GM21423 (cell line): ENCODE measurements at regions not wholly inside any gene's neighbourhood (a gene's known extent, or its start where the extent isn't known, plus 50 kb on each side); places are given as distances from the start of the nearest gene placed in this dataset.

ENCODE experiments used
- ATAC-seq: cut with Tn5 transposase; IDR thresholded peaks from one replicate; pipeline ENCODE4 v1.9.1; 2021; ENCODE audit warnings: mild to moderate bottlenecking, moderate library complexity; ENCODE audit not compliant: unreplicated experiment

- no peak for ATAC-seq
These were observed 57.6 kb downstream of the TENT5A start for GRCh38 chr6:81694855-81695254.

GRCh38 chr6:81694207-81694606, 58.3 kb downstream of the TENT5A start:
- no peak for ATAC-seq

- no peak for ATAC-seq
These were observed 59.2 kb downstream of the TENT5A start for GRCh38 chr6:81693266-81693665.

DNA sequence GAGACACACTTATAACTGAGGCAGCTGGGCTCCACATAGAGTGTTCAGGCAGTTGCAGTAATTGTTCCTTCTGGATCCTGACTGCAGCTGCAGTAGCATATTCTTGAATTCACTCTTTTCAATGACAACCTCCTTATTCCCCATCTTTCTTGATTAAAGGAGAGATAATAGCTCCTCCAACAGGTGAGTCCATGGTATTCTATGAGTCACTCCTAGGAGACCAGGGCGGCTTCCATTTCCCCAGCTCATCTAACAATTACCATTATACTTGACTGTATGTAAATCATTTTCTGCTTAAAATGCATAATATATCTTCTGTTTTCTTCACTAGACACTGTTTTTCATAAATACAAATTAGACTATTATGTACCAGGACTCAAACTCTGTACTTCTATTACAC, 62.4 kb downstream of the TENT5A start:
- ATAC-seq = no peak

GRCh38 chr6:81689580-81689979, 62.9 kb downstream of the TENT5A start:
- no peak for ATAC-seq

GRCh38 chr6:81683912-81684311, 68.6 kb downstream of the TENT5A start:
- no peak for ATAC-seq

DNA sequence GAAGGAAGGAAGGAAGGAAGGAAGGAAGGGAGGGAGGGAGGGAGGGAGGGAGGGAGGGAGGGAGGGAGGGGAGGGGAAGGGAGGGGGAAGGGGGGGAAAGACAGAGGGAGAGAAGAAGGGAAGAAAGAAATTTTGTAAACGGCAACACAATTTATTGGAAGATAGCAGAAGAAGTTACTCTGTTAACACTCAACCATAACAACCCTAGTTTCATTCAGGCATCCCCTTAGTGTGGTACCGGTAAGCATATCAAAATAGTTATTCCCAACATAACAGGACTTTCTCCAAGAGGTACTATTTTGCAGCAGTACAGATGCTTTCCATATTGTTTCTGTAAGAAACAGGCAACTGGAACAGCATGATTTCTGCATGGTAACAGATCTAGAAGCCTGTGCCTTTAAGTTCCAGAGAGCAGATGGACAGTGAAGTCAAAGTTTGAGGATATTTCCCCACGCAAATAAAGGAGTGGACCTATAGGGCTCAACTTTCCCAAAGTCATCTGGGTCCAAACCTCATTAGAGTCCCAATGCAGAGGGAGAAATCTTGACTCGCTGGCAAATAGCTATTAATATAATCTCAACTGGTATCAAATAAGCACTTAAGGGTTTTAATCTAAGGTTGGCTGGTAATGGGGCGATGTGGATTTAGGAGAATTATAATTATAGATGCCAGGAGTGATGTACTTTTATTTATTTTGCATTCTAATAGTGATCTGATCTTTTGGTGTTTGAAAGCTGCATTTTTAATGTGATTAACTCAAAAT, 69.4 kb downstream of the TENT5A start:
- ATAC-seq = no peak

DNA sequence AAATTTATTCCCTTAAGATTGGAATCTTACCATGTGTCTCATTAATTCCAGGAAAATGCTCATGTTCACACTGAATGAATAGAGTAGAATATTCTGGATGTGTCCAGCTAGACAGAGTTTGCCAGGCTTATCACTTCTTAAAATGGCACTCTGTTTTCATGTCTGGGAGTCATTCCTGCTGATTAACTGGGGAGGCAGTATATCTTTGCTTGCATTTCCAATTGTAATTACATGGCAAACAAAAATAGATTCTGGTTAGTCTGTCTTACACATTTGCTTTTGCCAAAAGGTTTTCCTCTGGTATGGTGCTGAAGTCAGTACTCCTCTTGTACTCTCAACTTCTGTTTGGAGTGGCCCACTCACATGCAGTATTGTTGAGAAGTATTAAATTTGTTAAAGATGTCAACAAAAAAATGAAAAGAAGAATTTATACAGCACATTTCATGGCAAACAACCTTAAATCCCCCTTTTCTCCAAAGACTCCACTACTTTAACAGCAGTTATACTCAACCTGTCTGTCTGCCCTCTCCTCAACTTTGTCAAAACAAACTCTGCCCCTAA, 70.2 kb downstream of the TENT5A start:
- no peak for ATAC-seq

DNA sequence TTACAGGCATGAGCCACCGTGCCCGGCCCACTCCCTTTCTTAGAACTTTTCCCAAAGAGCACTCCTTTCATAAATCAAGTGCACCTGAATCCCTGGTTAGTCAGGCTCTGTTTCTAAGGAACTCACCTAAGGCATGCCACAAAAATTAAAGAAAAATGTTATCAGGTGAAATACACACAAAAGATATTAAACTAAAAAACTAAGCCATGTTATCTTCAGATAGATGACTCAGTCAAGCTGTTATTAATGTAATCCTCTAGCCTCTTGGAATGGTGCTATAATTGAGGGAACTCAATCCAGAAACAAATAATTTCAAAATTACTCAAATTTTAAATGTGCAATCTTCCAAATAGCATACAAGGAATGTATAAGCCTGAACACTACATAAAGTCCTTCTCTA, 83.0 kb downstream of the TENT5A start:
- no peak for ATAC-seq

DNA sequence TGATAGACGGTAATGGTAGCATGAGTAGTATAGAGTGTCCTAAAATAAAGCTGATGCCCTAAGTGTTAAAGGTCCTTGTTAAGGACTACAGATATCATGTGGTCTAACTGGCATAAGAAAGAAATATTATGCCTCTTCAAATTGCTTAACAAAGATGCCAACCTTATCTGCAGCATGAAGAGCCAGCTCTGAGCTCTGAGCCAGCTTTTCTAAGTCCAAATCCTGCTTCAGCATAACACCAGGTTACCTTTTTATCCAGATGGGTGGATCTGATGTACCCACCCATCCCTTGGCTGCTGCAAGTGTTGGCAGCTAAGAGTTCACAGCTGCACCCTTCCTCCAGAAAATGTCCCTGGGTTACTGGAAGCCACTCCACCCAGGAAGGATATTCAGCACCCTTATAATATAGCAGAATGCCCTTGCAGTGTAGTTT, 83.8 kb downstream of the TENT5A start:
- ATAC-seq = no peak

GRCh38 chr6:81666481-81666880, 86.0 kb downstream of the TENT5A start:
- ATAC-seq = no peak

- ATAC-seq = no peak
These were observed 96.2 kb downstream of the TENT5A start for GRCh38 chr6:81656231-81656630.

- ATAC-seq = no peak
These were observed 96.8 kb downstream of the TENT5A start for GRCh38 chr6:81655696-81656095.

- no peak for ATAC-seq
These were observed 104.0 kb downstream of the TENT5A start for GRCh38 chr6:81648502-81648901.

DNA sequence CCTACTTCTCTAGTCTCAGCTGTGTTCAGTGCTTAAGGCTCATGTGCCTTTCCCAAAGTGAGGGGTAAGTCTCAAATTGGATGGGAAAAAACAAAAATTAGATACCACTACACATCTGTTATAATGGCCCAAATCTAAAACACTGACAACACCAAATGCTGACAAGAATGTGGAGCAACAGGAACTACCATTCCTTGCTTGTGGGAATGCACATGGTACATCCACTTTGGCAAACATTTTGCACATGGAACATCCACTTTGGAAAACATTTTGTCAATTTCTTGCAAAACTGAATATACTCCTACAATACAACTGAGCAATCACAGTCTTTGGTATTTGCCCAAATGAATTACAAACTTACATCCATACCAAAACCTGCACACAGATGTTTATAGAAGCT, 109.3 kb downstream of the TENT5A start:
- no peak for ATAC-seq

- no peak for ATAC-seq
These were observed 111.6 kb downstream of the TENT5A start for GRCh38 chr6:81640891-81641290.

DNA sequence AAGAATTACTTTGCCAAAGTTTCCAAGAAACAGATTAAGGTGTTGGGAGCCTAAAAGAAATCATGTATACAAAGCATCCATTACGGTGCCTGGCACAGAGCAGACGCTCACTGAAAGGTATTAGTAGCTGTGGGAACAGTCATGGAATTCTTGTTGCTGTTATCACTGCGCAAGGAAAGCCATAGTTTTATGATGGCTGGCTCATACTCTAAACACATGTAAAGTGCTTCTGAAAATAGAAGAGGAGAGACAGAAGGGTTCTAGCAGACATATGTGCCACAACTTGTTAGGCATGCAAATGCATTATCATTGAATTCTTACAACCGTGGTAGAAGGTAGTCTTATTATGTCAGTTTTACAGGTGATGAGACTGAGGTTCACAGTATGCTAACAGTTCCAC, 112.4 kb downstream of the TENT5A start:
- no peak for ATAC-seq

DNA sequence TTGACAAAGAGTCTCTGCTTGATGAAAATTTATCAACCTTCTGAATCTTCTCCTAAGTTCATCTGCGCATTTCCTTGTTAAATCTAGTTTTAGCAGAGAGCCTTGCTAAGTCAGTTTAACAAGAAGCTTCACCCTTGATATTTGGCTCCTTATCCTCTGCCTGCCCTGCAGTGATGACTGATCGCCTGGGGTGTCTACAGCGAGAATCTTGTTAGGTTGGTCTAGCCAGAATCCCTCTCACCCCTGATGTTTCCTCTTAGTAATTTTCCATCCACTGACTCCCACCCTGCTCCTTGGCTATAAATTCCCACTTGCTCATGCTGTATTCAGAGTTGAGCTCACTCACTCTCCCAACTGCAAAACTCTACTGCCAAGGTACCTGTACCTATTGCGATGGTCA, 114.1 kb downstream of the TENT5A start:
- no peak for ATAC-seq

- ATAC-seq = no peak
These were observed 115.4 kb downstream of the TENT5A start for GRCh38 chr6:81636930-81637568.

DNA sequence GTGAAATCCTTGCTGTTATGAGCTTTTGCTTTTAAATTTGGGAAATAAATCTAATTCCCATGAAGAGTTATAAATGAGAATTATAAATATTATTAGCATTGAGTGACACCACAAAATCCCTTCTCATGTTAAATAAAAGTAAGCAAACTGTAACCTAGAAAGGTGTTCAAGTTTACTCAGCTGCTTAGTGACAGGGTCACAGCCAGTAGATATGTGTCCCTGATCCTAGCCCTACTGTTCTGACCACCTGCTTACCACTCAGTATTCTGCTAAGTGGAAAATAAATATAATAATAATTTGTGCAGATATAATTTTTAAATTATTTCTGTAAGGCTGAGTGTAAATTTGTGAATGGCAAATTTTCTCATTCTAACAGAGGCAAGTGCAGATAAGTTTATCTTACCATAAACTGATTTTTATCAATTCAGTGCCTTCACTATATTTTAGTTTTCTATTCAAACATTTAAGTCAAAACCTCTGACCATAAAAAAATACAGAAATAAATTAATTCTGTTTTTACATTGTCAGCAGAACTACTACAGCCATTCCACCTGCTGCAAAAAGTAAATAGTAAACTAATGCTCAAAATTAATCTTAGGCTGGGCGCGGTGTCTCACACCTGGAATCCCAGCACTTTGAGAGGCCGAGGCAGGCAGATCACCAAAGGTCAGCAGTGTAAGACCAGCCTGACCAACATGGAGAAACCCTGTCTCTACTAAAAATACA, 118.2 kb downstream of the TENT5A start:
- no peak for ATAC-seq

GRCh38 chr6:81633391-81633790, 119.1 kb downstream of the TENT5A start:
- no peak for ATAC-seq

DNA sequence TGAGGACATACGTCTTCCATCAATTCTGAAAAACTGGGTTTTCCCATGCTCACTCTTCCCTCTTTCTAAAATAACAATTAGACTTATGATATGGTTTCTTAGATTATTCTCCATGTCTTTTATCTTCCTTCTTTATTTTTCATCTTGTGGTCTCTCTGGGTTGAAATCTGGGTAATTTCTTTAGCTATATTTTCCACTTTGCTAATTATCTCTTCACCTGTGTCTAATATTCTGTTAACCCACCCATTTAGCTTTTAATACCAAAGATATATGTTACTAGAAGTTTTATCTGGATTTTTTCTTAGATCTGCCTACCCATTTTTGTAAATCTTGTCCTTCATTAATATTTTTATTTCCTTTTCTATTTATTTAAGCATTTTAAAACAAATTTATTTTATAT, 121.8 kb downstream of the TENT5A start:
- ATAC-seq = no peak
